ENCODE measurements at regions not wholly inside any gene's neighbourhood (a gene's known extent, or its start where the extent isn't known, plus 50 kb on each side); places are given as distances from the start of the nearest gene placed in this dataset.
"Not testable (repeated sequence)": the region's sequence is repeated elsewhere in the genome, so short reads cannot be mapped to it uniquely, and the experiment has no call there.

GRCh38 chr2:17460371-17461086, 57.7 kb downstream of the RAD51AP2 start:
- DNase-seq = no peak

- no peak for DNase-seq
Observed at GRCh38 chr2:17455343-17455742, 62.9 kb downstream of the RAD51AP2 start.

DNA sequence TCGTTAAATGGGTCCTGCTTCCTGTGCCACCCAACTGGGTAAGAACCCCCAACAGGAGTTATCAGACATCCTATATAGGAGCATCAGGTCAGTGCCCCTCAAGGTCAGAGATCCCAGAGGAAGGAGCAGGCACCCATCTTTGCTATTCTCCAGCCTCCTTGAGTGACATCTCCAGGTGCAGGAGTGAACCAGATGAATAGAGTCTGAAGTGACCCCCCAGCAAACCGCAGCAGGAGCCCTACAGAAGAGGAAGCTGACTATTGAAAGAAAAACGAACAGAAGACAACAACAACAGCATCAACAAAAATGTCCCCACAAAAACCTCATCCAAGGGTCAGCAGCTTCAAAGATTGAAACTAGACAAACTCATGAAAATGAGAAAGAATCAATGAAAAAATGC, 72.0 kb downstream of the RAD51AP2 start:
- DNase-seq = not testable (repeated sequence)

DNA sequence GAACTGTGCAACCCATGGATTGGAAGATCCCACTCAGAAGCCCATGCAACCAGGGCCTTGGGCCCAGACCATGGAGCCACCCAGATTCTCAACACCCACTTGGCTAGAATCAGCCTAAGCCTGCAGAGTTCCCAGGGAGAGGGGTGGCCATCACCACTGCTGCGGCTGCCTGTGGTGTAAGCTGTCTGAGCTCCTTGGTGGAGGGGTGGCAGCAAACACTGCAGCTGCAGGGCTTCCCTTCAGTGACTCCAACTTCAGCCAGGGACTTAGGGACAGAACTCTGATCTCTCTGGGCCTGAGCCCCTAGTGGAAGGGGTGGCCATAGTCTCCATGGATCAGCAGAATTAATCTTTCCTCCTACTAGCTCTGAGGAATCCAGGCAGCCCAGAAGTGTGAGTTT, 72.5 kb downstream of the RAD51AP2 start:
- DNase-seq = no peak

DNA sequence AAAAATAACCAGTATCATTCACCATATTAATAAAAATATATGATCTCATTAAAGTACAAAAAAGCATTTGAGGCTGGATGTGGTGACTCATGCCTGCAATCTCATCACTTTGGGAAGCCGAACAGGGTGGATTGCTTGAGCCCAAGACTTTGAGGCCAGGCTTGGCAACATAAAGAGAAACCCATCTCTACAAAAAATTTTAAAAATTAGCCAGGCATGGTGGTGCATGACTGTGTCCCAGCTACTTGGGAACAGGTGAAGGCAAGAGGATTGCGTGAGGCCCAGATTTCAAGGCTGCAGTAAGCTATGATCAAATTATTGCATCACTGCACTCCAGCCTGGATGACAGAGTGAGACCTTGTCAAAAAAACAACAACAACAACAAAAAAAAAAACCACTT, 75.9 kb downstream of the RAD51AP2 start:
- no peak for DNase-seq

- no peak for DNase-seq
Observed at GRCh38 chr2:17441790-17442189, 76.5 kb downstream of the RAD51AP2 start.

DNA sequence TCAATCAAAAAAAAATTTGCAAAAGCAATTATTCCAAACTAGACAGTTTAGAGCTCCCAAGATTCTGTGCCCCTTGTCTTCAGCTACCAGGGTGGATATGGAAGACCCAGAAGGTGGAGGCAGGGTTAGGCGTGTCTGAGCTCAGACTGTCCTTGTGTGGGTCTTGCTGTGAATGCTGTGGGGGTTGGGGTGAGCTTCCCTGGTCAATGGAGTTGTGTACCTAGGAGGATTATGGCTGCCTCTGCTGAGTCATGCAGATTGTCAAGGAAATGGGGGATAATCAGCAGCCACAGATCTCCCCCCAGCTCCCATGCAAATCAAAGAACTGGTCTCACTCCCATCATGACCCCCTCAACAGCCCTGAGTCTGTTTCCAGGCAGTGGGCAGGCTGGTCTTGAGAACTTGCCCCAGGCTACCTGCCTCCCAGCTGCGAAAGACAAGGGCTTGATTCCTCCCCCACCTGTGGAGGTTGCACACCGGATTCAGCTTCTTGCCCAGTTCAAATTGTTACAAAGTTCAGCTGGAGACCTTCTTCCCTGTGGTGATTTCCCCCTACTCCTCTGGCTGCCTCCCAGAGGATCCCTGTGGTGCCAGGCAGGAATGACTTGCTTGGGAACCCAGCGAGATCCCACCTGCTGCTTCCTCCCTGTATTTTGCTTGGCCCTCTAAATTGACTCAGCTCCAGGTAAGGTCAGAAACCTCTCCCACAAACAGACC, 77.0 kb downstream of the RAD51AP2 start:
- no peak for DNase-seq

GRCh38 chr2:17430326-17430725, 87.9 kb downstream of the RAD51AP2 start:
- DNase-seq = no peak

DNA sequence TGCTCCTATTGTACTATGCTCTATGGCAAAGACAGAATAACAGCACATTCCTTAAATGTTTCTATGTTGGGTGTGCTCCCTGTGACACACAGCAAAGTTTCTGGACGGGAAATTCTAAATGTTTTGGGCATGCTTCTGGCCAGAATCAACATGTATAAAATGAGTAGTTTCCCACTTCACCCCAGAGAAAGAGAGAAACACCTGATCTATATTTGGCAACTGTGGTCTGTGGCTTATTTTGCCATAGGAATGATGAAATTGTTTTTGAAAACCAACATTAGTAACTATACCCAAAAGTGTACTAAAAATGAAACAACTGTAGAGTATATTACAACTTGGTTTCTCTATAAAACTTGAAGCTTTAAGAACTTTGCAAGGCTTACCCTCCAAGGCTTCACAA, 89.1 kb downstream of the RAD51AP2 start:
- DNase-seq = no peak

- no peak for DNase-seq
Observed at GRCh38 chr2:17427401-17427800, 90.8 kb downstream of the RAD51AP2 start.

DNA sequence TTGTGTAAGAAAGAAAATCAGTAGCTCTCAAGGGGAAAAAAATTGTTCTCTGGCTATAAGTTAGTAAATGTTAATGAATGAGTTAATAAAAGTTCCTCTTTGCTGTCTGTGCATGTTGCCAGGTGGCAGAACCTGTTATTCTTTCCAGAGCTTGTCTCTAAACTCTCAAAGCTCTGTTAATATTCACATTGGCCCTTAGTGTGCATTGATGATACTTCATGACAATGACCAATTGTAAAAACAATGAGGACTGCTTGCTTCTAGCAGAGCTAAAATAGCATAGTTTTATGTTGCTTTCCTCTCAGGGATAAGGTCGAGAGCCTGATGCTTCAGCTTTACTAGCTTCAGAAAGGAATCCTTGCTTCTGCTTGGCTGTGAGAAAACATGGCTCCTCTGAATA, 91.5 kb downstream of the RAD51AP2 start:
- DNase-seq = no peak

- no peak for DNase-seq
Observed at GRCh38 chr2:17422061-17422460, 96.2 kb downstream of the RAD51AP2 start.

DNA sequence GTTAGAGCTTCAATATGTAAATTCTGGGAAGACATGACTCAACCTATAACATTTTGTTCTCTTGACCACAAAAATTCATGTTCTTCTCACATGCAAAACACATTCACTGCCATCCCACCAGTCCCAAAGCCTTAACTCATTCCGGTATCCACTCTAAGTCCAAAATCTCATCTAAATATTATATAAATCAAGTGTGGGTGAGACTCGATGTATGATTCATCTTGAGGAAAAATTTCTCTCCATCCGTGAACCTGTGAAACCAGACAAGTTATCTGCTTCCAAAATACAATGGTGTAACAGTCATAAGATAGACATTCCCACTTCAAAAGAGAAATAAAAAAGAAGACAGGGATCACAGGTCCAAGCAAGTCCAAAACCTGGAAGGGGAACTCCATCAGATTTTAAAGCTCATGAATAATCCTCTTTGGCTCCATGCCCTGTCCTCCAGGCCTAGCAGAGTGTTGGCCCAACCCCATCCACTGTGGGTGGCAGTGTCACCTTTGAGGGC, 101.3 kb downstream of the RAD51AP2 start:
- DNase-seq = no peak

DNA sequence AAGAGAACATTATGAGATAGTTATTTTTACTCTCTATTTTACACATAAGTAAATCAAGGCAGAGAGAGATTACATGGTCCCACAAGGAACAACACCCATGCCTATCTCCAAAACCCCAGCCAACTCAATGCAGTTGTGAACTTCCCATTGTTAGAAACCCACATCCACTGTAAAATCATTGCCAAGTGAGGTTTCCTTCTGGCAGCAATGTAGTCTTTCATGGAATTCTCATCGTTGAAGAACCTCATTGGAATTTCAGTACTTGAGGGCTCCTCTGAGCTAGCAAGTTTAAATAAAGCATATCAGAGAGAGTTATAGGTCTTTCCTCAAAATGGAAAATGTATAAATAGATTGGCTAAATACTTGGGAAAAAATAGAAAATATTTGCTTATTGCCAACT, 105.2 kb downstream of the RAD51AP2 start:
- DNase-seq = no peak

DNA sequence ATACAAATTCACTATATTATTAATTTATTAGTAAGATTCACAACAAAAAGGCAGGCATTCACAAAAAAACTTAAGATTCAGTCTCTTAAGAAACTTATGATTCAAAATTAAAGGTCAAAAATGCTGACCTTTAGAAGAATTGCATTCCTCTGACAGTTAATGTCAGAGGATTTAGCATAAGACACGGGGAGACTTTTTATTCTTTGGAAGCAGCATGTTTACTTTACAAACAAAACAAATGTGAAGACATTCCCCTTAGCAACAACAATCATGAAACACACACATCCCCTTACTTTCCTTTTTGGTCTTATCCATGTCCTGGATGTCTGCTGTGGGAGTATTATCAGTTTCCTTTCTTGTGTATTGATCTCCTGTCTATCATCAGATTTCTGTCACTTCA, 117.1 kb downstream of the RAD51AP2 start:
- DNase-seq = no peak

GRCh38 chr2:17398770-17399169, 119.5 kb downstream of the RAD51AP2 start:
- DNase-seq = no peak

DNA sequence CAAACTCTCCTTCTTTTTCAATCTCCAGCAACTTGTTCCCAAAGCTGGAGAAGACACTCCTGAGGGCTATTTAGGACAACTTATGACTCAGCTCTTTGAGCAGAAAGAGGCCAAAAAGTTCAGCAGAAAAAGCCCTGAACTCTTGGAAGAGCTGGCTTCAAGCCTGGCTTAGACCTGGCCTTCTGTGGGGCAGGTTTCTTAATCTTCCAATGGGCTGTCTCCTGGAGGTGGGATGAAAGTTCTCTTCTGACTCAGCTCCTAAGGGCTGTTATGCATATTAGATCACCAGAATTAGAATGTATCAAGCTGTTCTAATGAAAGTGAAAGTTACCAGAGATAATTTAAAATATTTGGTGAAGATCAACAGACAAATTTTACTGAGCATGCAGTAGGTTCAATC, 129.4 kb downstream of the RAD51AP2 start:
- no peak for DNase-seq

- DNase-seq = no peak
Observed at GRCh38 chr2:17387591-17387990, 130.6 kb downstream of the RAD51AP2 start.

DNA sequence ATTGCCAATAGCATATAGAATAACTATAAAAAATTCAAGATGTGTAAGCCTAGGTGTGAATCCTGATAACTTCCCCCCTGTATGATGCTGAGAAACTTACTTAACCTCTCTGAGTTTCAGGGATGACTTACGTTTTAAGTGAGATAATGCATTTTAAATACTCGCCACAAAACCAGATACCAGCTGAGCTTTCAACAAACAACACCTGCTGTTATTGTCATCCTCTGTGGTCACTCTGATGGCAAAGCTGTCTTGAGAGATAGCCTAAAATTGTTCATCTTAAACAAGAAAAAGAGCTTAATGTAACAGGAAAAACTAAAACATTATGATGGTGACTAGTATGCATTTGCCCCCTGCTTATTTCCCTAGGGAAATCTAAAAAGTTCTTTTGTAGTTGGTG, 131.5 kb downstream of the RAD51AP2 start:
- no peak for DNase-seq

GRCh38 chr2:17380003-17380402, 138.2 kb downstream of the RAD51AP2 start:
- DNase-seq = no peak

- DNase-seq = no peak
Observed at GRCh38 chr2:17375262-17375661, 143.0 kb downstream of the RAD51AP2 start.

- no peak for DNase-seq
Observed at GRCh38 chr2:17373741-17374140, 144.5 kb downstream of the RAD51AP2 start.

DNA sequence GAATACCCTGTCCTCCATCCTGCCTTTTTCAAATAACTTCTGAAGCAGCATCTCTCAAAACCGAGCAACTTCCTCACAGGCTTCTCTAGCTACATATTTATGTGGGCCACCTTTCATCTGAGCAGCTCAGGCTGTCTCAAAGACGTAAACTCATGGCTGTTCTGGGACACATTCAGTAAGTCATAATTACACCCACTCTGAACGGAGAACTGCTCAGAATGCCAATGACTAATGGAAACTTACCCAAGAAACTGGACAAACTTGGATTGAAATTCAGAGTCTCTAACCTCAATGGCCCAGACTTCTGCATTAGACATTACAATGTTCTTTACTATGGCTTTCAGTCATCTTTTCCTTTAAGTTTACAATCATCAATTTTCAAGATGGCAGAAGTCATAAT, 145.2 kb downstream of the RAD51AP2 start:
- DNase-seq = no peak

DNA sequence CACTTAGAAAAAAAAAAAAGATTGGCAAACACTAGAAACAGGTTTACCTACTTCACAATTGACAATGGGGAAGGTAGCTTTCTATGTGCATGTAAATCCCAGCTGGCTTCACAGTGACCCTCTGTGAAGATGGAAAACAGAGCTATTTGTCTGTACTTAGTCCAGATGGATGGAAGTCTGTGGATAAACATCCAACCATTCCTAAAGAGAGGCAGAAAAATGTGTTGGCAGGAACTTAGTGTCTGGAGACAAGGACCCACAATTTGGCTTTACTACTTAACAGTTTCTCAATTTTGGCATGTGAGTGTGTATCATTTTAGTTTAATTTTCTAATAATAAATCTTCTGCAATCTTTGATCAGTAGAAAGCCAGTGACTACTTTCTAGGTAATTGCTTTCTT, 154.4 kb downstream of the RAD51AP2 start:
- DNase-seq = no peak

DNA sequence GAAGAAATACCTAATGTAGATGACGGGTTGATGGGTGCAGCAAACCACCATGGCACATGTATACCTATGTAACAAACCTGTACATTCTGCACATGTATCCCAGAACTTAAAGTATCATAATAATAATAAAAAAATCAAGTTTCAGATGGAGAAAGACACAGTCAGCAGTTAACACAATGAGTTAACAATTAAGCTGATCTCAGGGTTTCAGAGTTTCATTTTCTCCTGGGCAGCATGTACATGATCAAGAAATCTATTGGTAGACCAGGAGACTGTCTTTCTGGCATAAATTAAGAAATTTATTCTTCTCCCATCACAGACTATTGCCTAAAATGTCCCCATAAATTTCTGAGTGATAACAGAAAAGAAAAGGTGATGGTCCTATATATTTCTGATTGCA, 155.3 kb downstream of the RAD51AP2 start:
- no peak for DNase-seq
